Calu3 (cell line): ENCODE measurements at regions not wholly inside any gene's neighbourhood (a gene's known extent, or its start where the extent isn't known, plus 50 kb on each side); places are given as distances from the start of the nearest gene placed in this dataset.

ENCODE experiments used
- BruUV-seq: library from RNA; stranded (reverse); fragments of 400-500 nt; replicated peaks from 2 replicates; lab custom pipeline; 2021; lab: Mats Ljungman, UMichigan
- CTCF ChIA-PET: fragments of 300-600 bp; sonication (Branson Sonifier 250); formaldehyde crosslinking; loops from one replicate; lab custom pipeline; 2022; ENCODE audit warnings: antibody characterized with exemption; lab: Charles Lee
- DNase-seq: peaks from one replicate; pipeline ENCODE4 v3.0.0; 2022
- H3K27ac Mint-ChIP-seq: one replicate; pipeline ENCODE4 v1.8.0; 2022; ENCODE audit warnings: mixed read lengths; ENCODE audit not compliant: unreplicated experiment
- H3K27me3 Mint-ChIP-seq: one replicate; pipeline ENCODE4 v1.8.0; 2022; ENCODE audit warnings: mixed read lengths; ENCODE audit not compliant: unreplicated experiment
- H3K36me3 Mint-ChIP-seq: one replicate; pipeline ENCODE4 v1.8.0; 2022; ENCODE audit warnings: mild to moderate bottlenecking, moderate library complexity, mixed read lengths; ENCODE audit not compliant: insufficient read depth, unreplicated experiment
- H3K4me1 Mint-ChIP-seq: one replicate; pipeline ENCODE4 v1.8.0; 2022; ENCODE audit warnings: mild to moderate bottlenecking, low read depth, mixed read lengths; ENCODE audit not compliant: unreplicated experiment
- H3K4me3 Mint-ChIP-seq: one replicate; pipeline ENCODE4 v1.8.0; 2022; ENCODE audit warnings: mild to moderate bottlenecking, low read depth, moderate library complexity, mixed read lengths; ENCODE audit not compliant: unreplicated experiment
- H3K9me3 Mint-ChIP-seq: one replicate; pipeline ENCODE4 v1.8.0; 2022; ENCODE audit warnings: low read depth, mixed read lengths; ENCODE audit not compliant: unreplicated experiment
- CTCF ChIP-seq: fragments of 200-600 bp; IDR thresholded peaks from one replicate; pipeline ENCODE4 v1.8.0; 2022; ENCODE audit warnings: antibody characterized with exemption; ENCODE audit not compliant: unreplicated experiment
- intact Hi-C: fragments of 100-400 bp; cut with micrococcal nuclease; formaldehyde crosslinking; loops from one replicate; pipeline ENCODE4 v1.10.0; 2022; ENCODE audit not compliant: unreplicated experiment

GRCh38 chr16:48978501-48978900 is 303.1 kb downstream of the CBLN1 start:
- Mint-ChIP-seq H3K27ac (no peak overlapping the region), H3K4me1 (no peaks in the 10 kb centered on the region), H3K27me3 (peaks cover 10% of the 10 kb centered on the region), H3K36me3 (no peaks in the 10 kb centered on the region), H3K4me3 (no peak overlapping the region), H3K9me3 (peaks cover 4% of the 10 kb centered on the region)
- DNase-seq, result no peak
- BruUV-seq, result no TSS peak
- intact Hi-C loops, result no loop called here
- CTCF ChIA-PET, result no interaction called here
- no peak for TF ChIP-seq CTCF

GRCh38 chr16:48972236-48972635 is 309.4 kb downstream of the CBLN1 start:
- BruUV-seq, result no TSS peak

GRCh38 chr16:48971571-48972077 is 310.0 kb downstream of the CBLN1 start:
- Mint-ChIP-seq H3K36me3 (no peaks in the 10 kb centered on the region), H3K9me3 (peaks cover 2% of the 10 kb centered on the region), H3K27me3 (no peaks in the 10 kb centered on the region), H3K4me1 (no peaks in the 10 kb centered on the region), H3K27ac (no peak overlapping the region), H3K4me3 (no peak overlapping the region)
- CTCF ChIA-PET, result no interaction called here
- TF ChIP-seq CTCF, result no peak
- intact Hi-C loops, result no loop called here
- DNase-seq, result no peak
- BruUV-seq, result no TSS peak

More at GRCh38 chr16:48972236-48972635, 309.4 kb downstream of the CBLN1 start:
- no peak overlapping the region for H3K27ac Mint-ChIP-seq
- DNase-seq, result no peak
- no peak for TF ChIP-seq CTCF
- H3K4me3 Mint-ChIP-seq, result no peak overlapping the region
- intact Hi-C loops, result no loop called here
- CTCF ChIA-PET, result no interaction called here
- H3K4me1 Mint-ChIP-seq, result no peaks in the 10 kb centered on the region
- peaks cover 2% of the 10 kb centered on the region for H3K9me3 Mint-ChIP-seq
- H3K36me3 Mint-ChIP-seq, result no peaks in the 10 kb centered on the region
- no peaks in the 10 kb centered on the region for H3K27me3 Mint-ChIP-seq

- intact Hi-C loops, result no loop called here
- no peak overlapping the region for H3K4me3 Mint-ChIP-seq
- no peaks in the 10 kb centered on the region for H3K4me1 Mint-ChIP-seq
- TF ChIP-seq CTCF, result no peak
- no peaks in the 10 kb centered on the region for H3K27me3 Mint-ChIP-seq
- no peaks in the 10 kb centered on the region for H3K36me3 Mint-ChIP-seq
- no peak for DNase-seq
- CTCF ChIA-PET, result no interaction called here
- peaks cover 2% of the 10 kb centered on the region for H3K9me3 Mint-ChIP-seq
- no TSS peak for BruUV-seq
- no peak overlapping the region for H3K27ac Mint-ChIP-seq
Measured at GRCh38 chr16:48970216-48970615, 311.4 kb downstream of the CBLN1 start.
